HS-27A (cell line): ENCODE measurements at regions not wholly inside any gene's neighbourhood (a gene's known extent, or its start where the extent isn't known, plus 50 kb on each side); places are given as distances from the start of the nearest gene placed in this dataset.

Experiments
- DNase-seq: peaks from one replicate; pipeline ENCODE4 v3.0.0-alpha.2; 2012; ENCODE audit warnings: low read depth, missing footprints

DNA sequence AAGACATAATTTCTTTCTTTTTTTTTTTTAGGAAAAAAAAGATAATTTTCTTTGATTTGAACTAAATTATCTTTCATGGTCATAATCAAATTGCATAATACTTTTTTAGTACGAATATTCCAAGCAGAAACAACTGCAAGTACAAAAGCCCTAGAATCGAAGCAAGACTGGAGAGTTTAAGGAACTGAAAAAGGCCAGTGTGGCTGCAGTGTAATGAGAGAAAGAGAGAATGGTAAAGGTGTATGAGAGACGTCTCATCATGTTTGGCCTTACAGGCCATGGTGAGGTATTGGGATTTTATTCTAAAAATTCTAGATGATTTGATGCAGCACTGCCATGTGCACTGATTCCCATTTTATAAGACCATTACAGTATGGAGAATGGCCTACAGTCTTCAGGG lies 180.9 kb downstream of the SUCNR1 start:
- no peak for DNase-seq

DNA sequence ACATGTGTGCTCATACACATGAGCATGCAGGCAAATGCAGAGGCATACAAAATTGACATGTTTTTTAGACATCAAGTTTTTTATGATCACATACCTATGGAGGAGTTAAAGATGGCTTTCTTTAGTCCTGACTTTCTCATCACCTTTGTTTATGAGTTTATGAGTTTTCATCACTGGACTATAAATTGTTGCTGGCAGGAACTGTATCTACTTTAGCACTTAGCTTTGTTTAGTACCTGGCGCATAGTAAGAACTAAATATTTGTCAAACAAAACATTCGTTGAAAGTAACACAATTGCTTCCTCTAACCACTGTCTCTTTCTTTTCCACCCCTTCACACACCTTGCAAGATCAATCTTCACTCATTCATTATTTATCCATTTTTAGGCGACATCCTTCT lies 182.6 kb downstream of the SUCNR1 start:
- no peak for DNase-seq

DNA sequence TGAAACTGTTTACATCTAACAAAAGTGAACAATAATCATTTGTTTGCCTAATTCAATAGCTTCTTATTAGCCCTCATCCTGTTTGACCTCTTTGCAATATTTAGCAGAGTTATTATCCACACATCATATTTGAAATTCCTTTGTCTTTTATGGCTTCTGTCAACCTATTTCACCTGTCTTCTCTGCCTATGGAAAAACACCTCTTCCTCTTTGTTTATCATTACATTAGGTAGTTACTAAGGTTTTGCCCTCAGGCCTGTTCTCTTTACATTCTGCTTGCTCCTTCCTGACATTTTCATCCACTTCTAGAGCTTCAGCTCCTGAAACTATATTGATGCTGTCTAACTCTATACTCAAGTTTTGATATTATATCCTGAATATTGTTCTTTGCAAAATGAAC lies 183.0 kb downstream of the SUCNR1 start:
- DNase-seq, result no peak

DNA sequence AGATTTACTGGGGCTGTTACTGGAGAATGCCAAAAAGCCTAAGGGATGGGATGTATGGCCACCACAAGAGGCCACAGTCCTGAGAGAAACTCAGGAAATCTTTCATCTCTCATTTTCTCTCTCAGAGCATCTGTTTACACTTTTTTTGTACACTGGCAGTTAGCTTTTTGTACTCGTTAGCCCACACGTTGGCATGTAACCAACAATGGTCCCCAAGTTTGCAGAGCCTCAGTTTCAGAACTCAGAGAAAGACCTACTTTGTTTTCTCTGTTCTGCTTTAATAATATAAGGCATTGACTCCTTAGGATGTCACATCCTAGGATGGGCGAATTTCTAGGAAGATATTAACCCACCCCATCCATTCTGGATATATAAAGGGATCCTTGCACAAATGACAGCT lies 183.5 kb downstream of the SUCNR1 start:
- DNase-seq, result no peak

DNA sequence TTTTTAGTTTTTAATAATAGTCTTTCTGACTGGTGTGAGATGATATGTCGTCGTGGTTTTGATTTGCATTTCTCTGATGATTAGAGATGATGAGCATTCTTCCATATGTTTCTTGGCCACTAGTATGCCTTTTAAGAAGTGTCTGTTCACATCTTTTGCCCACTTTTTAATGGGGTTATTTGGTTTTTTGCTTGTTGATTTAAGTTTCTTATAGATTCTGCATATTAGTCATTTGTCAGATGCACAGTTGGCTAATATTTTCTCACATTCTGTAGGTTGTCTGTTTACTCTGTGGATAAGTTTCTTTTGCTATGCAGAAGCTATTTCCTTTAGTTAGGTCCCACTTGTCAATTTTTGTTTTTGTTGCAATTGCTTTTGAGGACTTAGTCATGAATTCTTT lies 185.4 kb downstream of the SUCNR1 start:
- no peak for DNase-seq

DNA sequence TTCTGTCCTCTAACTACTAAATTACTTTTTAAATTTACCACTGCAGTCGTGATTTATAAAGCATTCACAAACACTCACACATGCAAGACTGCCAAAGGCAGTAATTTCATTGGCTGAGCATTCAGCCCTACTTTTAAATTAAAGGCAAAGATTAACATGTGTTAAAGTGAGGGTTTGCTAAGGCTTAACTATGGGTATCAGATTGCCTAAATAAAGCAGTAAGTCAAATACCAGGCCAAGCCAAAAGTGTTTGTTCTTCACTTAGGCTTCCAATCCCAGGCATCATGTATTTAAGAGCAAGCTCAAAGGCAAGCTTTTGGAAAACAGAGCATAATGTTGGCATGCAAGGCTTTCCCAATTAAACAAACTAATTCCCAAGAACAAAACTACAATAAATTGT lies 187.3 kb downstream of the SUCNR1 start:
- DNase-seq, result no peak

DNA sequence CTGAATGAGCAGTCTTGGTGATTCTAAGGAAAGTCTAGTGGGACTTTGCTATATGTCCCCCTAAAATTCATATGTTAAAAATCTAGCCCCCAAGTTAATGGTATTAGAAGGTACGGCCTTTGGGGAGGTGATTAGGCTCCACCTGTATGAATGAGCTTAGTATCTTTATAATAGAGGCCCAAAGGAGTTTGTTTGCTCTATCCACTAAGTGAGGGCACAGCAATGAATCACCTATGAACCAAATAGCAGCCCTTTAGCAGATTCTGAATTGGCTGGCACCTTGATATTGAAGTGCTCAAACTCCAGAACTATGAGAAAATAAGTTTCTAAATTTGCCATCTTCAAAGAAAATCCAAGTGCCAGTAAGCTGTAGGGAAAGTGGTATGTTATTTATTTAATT lies 187.9 kb downstream of the SUCNR1 start:
- DNase-seq, result no peak

DNA sequence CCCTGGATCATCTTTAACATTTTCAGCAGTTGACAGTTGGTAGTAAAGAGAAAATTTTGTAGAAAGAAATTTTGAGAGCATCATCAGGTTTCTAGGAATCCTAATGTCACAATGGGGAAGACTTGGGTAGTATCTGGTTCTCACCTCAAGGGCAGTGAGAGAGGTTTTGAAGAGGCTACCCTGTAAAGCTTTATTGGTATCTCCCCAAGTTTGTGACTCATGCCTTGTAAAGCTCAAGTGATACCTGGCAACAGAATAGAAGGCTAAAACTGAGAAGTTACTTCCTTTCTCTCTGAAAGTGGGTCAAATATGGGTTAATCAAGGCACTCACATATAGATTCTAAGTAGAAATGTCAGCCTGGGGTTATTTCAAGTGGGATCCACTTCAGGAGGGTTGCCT lies 196.4 kb downstream of the SUCNR1 start:
- DNase-seq, result no peak

DNA sequence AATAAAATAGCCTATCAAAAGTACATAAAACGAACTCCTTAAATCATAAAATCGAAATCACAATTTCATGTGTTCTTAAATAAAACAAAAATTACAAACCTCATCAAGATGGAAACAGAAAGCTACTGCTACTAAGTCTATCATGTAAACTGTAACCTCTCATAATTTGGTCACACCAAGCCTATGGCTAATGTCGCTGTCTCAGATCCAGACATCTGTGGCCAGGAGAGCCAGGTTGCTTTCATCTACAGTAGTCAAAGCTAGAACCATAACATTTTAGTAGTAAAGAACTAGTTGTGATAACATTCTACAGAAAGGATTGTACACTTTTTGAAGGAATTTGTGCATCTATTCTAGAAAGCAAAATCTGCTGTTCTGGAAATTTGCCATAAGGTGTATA lies 197.4 kb upstream of the MBNL1 start:
- DNase-seq, result no peak

DNA sequence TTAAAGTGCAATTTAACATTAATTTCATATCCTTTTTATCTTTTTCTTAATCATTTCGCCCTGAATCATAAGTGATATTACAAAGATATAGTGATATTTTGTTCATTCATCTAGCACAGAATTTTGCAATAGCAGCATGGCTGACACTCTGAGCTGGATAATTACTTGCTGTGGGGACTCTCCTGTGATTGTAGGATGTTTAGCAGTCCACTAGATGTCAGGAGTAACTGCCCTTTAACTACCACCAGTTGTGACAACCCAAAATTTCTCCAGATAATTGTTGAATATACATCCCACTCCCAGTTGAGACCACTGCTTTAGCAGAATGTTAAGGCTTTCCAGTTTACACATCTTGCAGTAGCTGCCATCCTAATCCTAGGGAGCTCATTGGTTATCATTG lies 196.8 kb upstream of the MBNL1 start:
- DNase-seq, result no peak

DNA sequence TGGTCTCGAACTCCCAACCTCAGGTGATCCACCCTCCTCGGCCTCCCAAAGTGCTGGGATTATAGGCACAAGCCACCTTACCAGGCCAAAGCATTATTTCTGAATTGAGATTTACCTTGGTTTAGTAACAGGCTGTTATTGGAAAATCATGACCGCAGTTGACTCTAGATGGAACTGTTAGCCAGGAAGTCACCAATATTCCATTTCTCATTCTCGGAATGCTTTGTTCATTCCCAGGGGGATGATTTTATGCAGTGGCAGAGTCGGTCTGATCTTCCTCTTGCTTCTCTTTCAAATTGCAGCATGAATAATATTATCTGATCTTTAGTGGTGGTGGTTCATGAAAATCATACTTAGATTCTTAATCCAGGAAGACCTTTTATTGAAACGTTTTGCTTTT lies 195.5 kb upstream of the MBNL1 start:
- peak; percentile 27 for DNase-seq

DNA sequence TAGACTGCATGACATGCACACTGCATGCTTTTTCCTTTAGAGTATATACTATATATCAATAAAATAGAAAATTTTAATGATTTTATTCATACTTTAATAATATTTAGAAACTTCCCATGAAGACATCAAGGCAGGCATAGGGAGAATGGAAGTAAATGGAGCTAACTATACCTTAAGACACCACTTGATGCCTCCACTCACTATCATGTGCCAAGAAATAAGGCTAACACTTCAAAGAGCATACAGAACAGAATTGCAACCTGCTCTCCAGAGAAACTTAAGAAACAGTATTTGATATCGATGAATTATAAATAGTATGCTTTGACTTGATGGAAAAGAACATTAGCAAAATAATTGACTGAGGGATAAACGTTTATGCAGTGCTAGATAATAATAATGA lies 192.6 kb upstream of the MBNL1 start:
- no peak for DNase-seq

DNA sequence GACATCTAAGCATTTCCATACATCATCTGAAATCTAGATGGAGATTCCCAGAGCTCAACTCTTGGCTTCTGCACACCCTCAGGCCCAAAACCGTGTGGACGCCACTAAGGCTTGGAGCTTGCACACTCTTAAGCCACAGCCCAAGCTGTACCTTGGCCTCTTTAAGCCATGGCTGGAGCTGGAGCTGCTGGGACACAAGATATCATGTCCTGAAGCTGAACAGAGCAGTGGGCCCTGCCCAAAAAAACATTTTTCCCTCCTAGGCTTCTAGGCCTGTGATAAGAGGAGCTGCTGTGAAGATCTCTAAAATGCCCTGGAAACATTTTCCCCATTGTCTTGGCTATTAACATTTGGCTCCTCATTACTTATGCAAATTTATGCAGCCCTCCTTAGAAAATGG lies 188.7 kb upstream of the MBNL1 start:
- no peak for DNase-seq

DNA sequence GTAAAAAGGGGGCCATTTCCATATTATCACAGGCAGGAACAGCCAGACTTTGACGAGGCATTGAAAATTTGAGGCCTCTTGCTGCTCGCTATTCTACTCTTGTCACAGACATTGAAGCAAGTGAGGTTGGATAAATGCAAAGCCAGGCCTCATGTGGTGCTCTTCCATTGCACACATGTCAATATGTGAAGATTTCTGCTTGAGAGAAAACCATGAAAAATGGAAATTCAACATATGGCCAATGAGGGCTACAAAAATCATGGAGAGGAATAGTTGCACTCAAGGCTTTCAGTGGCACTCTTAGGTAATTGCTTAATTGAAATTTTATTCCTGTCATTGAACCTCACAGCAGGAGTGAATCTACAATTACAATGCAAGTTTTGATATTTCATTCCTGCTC lies 185.6 kb upstream of the MBNL1 start:
- DNase-seq, result no peak

DNA sequence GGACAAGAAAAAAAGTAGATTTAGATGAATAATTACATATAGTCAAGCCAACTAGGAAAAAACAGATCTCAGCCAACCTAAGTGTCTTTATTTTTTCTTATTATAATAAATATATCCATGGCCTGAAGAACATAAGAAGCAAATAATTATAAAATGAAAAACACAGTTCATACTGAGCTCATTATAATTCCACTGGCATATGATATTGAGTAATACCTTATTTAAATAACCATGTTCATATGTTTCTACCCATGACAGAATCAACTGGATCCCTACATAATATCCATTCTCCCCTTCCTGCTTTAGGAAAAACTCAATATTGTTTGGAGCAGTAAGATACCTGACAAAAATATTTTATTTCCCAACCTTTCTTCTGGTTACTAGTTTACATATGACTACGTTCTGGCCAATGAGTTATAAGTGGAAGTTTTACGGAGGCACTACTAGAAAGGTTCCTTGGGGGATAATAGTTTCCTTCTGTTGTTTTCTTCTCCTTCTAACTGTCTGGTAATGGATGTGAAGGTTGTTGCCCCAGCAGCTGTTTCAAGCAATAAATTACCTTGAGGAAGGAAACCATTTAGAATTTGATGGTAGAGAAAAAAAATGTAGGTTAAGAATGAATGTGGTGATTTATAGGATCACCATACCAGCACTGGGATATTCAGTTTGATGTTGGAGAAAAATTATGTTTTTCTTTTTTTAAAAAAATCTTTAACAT lies 184.1 kb upstream of the MBNL1 start:
- no peak for DNase-seq

DNA sequence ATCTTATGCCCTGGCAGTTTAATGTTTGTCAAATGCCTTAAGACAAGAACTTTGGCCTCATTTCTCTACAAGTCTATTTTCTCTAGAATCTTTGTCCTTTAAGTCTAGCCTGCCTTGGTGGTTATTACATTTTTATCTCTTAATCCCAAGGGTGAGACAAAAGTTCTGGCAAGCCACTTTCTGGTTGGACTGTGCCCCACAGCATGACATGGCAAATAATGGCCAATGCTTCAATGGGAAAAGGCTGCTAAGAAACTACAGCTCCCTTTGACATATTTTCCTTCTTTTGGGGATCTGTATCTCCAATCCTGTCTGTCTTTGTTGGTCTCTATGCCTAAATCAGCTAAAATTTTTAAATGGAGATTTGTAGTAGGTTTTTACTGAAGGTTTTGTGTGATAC lies 181.6 kb upstream of the MBNL1 start:
- no peak for DNase-seq

DNA sequence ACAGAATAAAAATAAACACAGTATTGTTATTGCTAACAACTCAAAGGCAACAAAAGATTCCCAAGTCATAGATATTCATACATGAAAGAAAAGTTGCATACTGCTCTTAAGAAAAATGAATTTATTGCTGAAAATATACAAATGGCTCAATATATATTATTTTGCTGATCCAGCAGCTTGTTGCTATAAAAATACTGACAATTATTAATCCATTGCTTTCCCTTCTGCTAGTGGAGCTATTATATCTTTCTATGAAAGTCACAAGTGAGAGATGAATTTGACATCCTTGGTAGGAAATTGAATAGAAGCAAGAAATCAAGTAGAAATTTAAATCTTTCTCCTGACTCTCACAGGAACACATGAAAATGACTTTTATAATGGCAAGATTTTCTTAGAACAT lies 179.2 kb upstream of the MBNL1 start:
- DNase-seq, result no peak

DNA sequence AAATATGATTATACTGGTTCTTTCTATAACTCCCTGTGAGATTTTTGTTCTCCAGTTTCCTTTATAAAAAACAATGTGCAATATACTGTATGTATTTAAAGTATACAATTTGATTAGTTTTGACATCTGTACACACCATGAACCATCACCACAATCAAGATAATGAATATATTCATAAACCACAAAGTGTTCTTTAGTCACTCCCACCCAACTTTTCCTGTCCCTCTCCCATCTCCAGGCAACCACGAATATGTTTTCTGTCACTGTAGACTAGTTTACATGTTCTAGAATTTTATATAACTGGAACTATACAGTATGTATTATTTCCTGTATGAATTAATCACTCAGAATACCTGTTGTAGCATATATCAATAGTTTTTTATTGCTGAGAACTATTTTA lies 177.0 kb upstream of the MBNL1 start:
- no peak for DNase-seq

DNA sequence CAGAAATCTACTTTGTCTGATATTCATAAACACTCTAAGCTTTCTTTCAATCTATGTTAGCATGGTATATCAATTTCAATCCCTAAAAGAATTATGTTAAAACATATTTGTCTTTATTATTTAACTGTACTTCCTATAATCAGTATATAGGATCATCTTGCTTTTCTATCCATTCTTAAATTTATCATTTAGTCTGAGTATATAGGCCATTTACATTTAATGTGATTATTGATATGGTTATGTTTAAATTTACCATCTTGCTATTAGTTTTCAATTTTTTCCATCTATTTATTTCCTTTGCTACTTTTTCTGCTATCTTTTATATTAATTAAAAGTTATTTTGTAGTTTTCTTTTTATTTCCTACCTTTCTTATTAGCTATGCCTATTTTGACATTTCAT lies 174.8 kb upstream of the MBNL1 start:
- DNase-seq, result no peak

DNA sequence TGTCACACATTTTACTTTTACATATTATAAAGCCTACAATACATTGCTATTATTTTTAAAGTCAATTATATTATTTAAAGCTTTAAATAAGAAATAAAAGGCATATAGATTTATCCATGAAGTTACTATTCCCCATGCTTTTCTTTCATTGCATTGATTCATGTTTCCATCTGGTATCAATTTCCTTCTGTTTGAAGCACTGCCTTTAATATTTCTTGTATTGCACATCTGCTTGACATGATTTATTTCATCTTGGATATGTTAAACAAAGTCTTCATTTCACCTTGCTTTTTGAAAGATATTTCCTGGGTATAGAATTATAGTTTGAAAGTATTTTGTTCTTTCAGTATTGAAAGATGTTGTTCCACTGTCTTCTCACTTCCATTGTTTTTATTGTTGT lies 174.3 kb upstream of the MBNL1 start:
- no peak for DNase-seq

DNA sequence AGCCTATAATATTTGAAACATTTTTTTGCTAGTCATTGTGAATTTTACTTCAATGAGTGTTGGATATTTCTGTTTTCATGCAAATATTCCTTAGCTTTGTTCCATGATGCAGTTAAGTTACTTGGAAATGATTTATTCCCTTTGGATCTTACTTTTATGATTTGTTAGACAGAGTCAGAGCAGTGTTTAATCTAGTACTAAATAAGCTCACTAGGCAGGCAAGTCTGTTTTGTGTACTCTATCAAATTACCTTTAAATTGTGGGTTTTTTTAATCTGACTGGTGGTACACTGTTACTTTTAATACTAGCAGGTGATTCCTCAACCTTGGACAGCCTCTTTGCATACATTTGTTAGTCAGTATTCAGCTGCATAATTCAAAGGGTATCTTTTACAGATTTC lies 173.3 kb upstream of the MBNL1 start:
- DNase-seq, result no peak

DNA sequence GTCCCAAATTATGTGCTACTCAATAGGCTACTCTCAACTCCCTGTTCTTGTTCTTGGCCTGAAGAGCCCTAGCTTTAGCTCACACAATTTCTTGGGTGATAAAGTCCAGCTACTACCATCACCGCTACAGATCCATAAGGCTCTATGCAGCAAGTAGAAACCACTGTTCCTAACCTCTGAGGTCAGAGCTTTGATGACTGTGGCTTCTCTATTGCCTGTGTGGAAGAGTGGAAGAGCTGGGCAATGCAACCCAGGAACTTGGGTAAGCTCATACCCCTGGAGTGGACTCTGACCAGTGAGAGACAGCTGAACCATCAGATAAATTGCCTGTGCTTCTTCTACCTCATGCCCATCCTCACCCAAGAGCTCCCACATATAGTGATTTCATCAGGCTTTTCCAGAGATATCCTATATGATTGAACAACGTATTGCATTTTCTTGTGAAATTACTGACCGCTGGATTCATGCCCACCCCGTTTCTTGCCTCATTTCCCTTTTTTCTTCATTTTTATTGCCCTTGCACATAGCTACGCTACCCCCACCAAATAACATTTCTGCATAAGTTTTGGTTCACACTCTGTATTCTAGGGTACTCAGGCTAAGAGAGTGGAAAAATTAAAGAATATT lies 172.3 kb upstream of the MBNL1 start:
- no peak for DNase-seq

DNA sequence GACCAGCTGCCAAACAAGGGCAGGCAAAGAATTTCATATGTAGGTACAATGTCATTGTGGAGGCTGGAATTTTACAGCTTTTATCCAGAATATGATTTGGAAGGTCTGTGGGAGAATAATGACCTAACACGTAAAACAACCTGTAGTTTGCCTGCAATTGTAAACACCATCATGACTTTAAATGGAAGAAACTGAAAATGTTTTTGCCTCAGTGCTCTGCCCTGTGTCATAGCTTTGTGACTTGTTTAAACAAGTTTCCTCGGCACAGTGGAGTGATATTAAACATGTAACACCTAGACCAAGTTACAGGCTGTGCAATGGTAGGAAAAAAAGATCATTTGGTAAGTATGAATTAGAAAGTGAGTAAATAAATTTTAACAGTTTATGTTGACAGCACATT lies 171.6 kb upstream of the MBNL1 start:
- no peak for DNase-seq

DNA sequence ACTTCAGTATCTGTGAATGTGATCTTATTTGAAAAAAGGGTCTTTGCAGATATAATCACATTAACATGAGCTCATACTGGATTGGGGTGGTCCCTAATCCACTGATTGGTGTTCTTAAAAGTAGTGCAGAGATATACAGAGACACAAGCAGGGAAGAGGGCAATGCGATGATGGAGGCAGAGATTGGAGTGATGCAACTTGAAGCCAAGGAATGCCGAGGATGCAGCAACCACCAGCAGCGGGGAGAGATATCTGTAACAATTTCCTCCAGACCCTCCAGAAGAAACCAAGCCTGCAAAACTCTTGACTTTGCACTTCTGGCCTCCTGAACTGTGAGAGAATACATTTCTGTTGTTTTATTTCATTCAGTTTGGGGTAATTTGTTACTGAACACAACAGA lies 171.0 kb upstream of the MBNL1 start:
- no peak for DNase-seq
